DMS153 treated with DMSO at 0.1 percent for 48 hours (cell line): ENCODE measurements at regions not wholly inside any gene's neighbourhood (a gene's known extent, or its start where the extent isn't known, plus 50 kb on each side); places are given as distances from the start of the nearest gene placed in this dataset.
"Not testable (repeated sequence)": the region's sequence is repeated elsewhere in the genome, so short reads cannot be mapped to it uniquely, and the experiment has no call there.

Experiments
- DNase-seq: peaks from one replicate; lab custom pipeline; 2025; ENCODE audit not compliant: unreplicated experiment; lab: John Stamatoyannopoulos, UW

- DNase-seq = no peak
These were observed 991.2 kb upstream of the ACO1 start for GRCh38 chr9:31393240-31393639.

GRCh38 chr9:31394015-31394473 is 990.4 kb upstream of the ACO1 start:
- no peak for DNase-seq

GRCh38 chr9:31412081-31412480 is 972.4 kb upstream of the ACO1 start:
- DNase-seq = no peak

- no peak for DNase-seq
These were observed 969.3 kb upstream of the ACO1 start for GRCh38 chr9:31415164-31415563.

- no peak for DNase-seq
These were observed 966.0 kb upstream of the ACO1 start for GRCh38 chr9:31418419-31418818.

GRCh38 chr9:31443630-31444457 is 940.6 kb upstream of the ACO1 start:
- not testable (repeated sequence) for DNase-seq

- DNase-seq = no peak
These were observed 939.1 kb upstream of the ACO1 start for GRCh38 chr9:31445357-31445756.

- DNase-seq = no peak
These were observed 938.5 kb upstream of the ACO1 start for GRCh38 chr9:31445960-31446359.

- DNase-seq = no peak
These were observed 917.4 kb upstream of the ACO1 start for GRCh38 chr9:31467075-31467474.

GRCh38 chr9:31470051-31470450 is 914.4 kb upstream of the ACO1 start:
- DNase-seq = no peak

GRCh38 chr9:31471010-31471409 is 913.4 kb upstream of the ACO1 start:
- no peak for DNase-seq

GRCh38 chr9:31486630-31487029 is 897.8 kb upstream of the ACO1 start:
- no peak for DNase-seq

- no peak for DNase-seq
These were observed 893.8 kb upstream of the ACO1 start for GRCh38 chr9:31490551-31491106.

- no peak for DNase-seq
These were observed 892.2 kb upstream of the ACO1 start for GRCh38 chr9:31492229-31492628.

GRCh38 chr9:31500422-31500821 is 884.0 kb upstream of the ACO1 start:
- DNase-seq = no peak

GRCh38 chr9:31519011-31519410 is 865.4 kb upstream of the ACO1 start:
- DNase-seq = no peak

GRCh38 chr9:31519424-31519823 is 865.0 kb upstream of the ACO1 start:
- DNase-seq = no peak

GRCh38 chr9:31519826-31520225 is 864.6 kb upstream of the ACO1 start:
- no peak for DNase-seq

GRCh38 chr9:31520301-31521085 is 864.0 kb upstream of the ACO1 start:
- no peak for DNase-seq

GRCh38 chr9:31535651-31536050 is 848.8 kb upstream of the ACO1 start:
- DNase-seq = no peak

GRCh38 chr9:31536471-31536870 is 848.0 kb upstream of the ACO1 start:
- DNase-seq = no peak

GRCh38 chr9:31541721-31542281 is 842.6 kb upstream of the ACO1 start:
- no peak for DNase-seq
